SW 1271 (cell line): ENCODE measurements at regions not wholly inside any gene's neighbourhood (a gene's known extent, or its start where the extent isn't known, plus 50 kb on each side); places are given as distances from the start of the nearest gene placed in this dataset.

Experiments used
- DNase-seq, 2 experiments: peaks; one replicate each; lab custom pipeline; 2025; lab: John Stamatoyannopoulos, UW

DNA sequence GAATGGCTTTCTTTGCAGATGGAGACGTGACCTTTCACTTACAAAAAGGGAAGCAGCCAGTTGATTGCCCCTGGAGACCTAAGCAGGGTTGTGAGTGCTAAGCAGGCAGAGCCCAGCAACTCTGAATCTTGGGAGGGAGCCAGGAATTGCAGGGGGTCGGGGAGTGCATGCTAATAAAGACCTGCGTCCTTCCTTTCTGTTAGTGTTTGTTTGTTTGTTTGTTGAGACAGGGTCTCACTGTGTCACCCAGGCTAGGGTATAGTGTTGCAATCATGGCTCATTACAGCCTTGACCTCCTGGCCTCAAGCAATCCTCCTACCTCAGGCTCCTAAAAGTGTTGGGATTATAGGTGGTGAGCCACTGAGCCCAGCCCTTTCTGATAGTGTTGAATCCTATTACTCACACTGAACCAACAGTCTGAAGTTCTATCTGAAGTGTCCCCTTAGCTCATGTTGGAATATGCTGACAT is 137.4 kb downstream of the CEP135 start:
- no peak for DNase-seq

DNA sequence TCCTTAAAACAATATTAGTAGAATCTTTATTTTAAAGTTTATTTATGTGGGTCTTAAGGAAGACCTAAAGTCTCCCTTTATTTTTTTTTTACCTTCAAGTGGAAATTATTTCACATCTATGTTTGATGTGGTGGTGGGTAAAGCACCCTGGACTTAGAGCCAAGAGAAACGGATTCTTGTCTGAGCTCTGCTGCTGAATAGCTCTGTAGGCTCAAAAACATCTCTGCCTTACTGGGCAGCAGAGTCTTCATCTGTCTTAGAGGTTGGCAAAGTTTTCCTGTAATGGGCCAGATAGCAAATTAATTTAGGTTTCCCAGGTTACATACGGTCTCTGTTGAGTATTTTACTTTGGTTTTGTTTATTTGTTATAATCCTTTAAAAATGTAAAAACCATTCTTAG is 136.5 kb downstream of the CEP135 start:
- no peak for DNase-seq

DNA sequence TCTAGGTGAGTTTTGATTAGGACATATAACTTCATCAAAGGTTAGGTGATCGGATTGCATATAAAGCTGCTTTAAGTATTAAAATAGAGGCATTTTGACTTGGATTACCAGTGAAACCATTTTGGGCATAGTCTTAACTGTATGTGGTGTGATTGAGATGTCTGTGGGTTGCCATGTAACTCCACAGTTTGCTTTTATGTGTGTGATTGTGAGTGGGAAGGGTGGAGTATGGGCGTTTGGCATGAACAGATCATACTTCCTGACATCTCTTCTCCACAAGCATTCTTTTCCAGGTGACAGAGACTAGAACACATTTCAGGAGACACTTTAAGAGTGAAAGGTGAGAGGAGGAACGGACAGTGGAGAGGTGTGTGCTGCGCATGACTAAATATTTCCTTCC is 136.1 kb downstream of the CEP135 start:
- DNase-seq, result no peak
